ENCODE measurements at regions not wholly inside any gene's neighbourhood (a gene's known extent, or its start where the extent isn't known, plus 50 kb on each side); places are given as distances from the start of the nearest gene placed in this dataset.

- TF ChIP-seq CTCF (IDR thresholded peaks at IDR 0.05): no peak
- TF ChIP-seq ZFX (IDR thresholded peaks at IDR 0.05; ENCODE audit: borderline replicate concordance): no peak
Measured at GRCh38 chr6:140140891-140141290, 766.4 kb upstream of the CITED2 start.
